Astrocyte of the spinal cord (primary cell): ENCODE measurements at regions not wholly inside any gene's neighbourhood (a gene's known extent, or its start where the extent isn't known, plus 50 kb on each side); places are given as distances from the start of the nearest gene placed in this dataset.

ENCODE experiments used
- DNase-seq: peaks from one replicate; pipeline ENCODE4 v3.0.0; 2011; ENCODE audit warnings: low read depth, low spot score
- H3K4me3 ChIP-seq: 2 replicates; pipeline ENCODE4 v1.5.1; 2011; ENCODE audit warnings: low read depth, mild to moderate bottlenecking, low read length, moderate library complexity
- in situ Hi-C: cut with HindIII; loops from 2 replicates; pipeline ENCODE4 v1.10.0; 2017; ENCODE audit warnings: low sequenced_read_pairs
- TF ChIP-seq, protein P1 (sequence below): IDR thresholded peaks from 2 replicates; pipeline ENCODE4 v1.5.1; 2012; ENCODE audit warnings: low read depth, mild to moderate bottlenecking, low read length, inconsistent platforms

- in situ Hi-C loops = no loop called here
These were observed 168.6 kb downstream of the MACROH2A1 start for GRCh38 chr5:135230251-135230925.

DNA sequence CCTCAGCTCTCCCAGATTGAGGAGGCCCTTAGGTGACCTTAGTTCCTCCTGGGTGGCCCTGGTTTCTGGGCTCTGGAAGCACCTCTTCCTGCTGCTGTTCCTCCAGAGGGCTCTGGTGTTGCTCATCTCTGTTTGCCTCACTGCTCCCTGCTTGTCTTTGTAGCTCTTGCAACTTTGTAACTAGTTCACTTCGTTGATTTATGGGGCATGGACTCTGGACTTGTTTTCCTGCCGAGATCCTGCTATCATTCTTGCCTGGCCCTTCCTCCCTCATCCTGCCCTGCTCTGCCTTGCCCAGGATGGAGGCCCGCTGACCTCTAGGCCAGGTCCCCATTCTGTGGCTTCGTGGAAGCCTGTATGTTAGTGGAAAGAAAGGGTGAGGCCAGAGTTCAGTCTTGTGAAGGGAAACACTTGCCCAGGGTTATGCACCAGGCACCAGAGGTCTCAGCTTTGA lies 169.3 kb downstream of the MACROH2A1 start:
- TF ChIP-seq, protein P1, sequence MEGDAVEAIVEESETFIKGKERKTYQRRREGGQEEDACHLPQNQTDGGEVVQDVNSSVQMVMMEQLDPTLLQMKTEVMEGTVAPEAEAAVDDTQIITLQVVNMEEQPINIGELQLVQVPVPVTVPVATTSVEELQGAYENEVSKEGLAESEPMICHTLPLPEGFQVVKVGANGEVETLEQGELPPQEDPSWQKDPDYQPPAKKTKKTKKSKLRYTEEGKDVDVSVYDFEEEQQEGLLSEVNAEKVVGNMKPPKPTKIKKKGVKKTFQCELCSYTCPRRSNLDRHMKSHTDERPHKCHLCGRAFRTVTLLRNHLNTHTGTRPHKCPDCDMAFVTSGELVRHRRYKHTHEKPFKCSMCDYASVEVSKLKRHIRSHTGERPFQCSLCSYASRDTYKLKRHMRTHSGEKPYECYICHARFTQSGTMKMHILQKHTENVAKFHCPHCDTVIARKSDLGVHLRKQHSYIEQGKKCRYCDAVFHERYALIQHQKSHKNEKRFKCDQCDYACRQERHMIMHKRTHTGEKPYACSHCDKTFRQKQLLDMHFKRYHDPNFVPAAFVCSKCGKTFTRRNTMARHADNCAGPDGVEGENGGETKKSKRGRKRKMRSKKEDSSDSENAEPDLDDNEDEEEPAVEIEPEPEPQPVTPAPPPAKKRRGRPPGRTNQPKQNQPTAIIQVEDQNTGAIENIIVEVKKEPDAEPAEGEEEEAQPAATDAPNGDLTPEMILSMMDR = no peak
- DNase-seq = no peak
- no peak overlapping the region for H3K4me3 ChIP-seq
- in situ Hi-C loops = no loop called here

More at GRCh38 chr5:135230251-135230925, 168.6 kb downstream of the MACROH2A1 start:
- TF ChIP-seq, protein P1 = no peak
- no peak overlapping the region for H3K4me3 ChIP-seq
- peak; percentile 77 for DNase-seq

GRCh38 chr5:135229122-135229521 lies 169.9 kb downstream of the MACROH2A1 start:
- no peak overlapping the region for H3K4me3 ChIP-seq
- in situ Hi-C loops = no loop called here
- DNase-seq = no peak
- TF ChIP-seq, protein P1 = no peak

DNA sequence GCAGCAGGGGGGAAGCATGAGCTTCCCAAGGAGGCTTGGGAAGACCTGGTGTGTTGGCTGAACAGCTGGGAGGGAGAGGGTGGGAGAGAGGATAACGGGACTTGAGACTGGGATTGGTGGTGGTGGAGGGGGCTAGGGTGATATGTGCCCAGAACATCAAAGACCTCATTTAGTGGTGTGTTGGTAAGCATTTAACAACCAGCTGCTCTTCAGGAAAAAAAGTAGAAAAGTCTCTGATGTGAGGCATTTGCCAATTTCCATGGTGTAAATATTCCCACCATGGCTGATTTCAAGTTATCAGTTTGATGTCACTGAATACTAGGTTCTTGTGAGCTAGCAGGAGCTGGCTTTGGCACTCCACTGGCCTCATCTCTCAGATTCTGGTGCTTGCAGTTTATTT lies 170.8 kb downstream of the MACROH2A1 start:
- TF ChIP-seq, protein P1 = no peak
- DNase-seq = no peak
- H3K4me3 ChIP-seq = no peak overlapping the region
- in situ Hi-C loops = no loop called here

GRCh38 chr5:135227064-135228022 lies 171.7 kb downstream of the MACROH2A1 start:
- in situ Hi-C loops = no loop called here
- TF ChIP-seq, protein P1 = no peak
- no peak overlapping the region for H3K4me3 ChIP-seq
- DNase-seq = no peak

- in situ Hi-C loops = no loop called here
- TF ChIP-seq, protein P1 = no peak
These were observed 173.0 kb downstream of the MACROH2A1 start for GRCh38 chr5:135225856-135226560.

More at GRCh38 chr5:135225856-135226560, 173.0 kb downstream of the MACROH2A1 start:
- DNase-seq = no peak
- no peak overlapping the region for H3K4me3 ChIP-seq
